RPMI8226 (cell line): ENCODE measurements at regions not wholly inside any gene's neighbourhood (a gene's known extent, or its start where the extent isn't known, plus 50 kb on each side); places are given as distances from the start of the nearest gene placed in this dataset.
"Not testable (repeated sequence)": the region's sequence is repeated elsewhere in the genome, so short reads cannot be mapped to it uniquely, and the experiment has no call there.

Source experiments
- DNase-seq: peaks from one replicate; pipeline ENCODE4 v3.0.0-alpha.2; 2015

- no peak for DNase-seq
Observed at GRCh38 chr12:91651728-91652127, 469.1 kb upstream of the DCN start.

GRCh38 chr12:91643763-91644162 lies 461.1 kb upstream of the DCN start:
- no peak for DNase-seq

GRCh38 chr12:91640021-91640420 lies 457.4 kb upstream of the DCN start:
- DNase-seq: no peak

- no peak for DNase-seq
Observed at GRCh38 chr12:91639327-91639726, 456.7 kb upstream of the DCN start.

- DNase-seq: no peak
Observed at GRCh38 chr12:91637789-91638624, 455.4 kb upstream of the DCN start.

GRCh38 chr12:91636721-91637120 lies 454.1 kb upstream of the DCN start:
- DNase-seq: no peak

GRCh38 chr12:91634386-91634713 lies 451.7 kb upstream of the DCN start:
- DNase-seq: not testable (repeated sequence)

GRCh38 chr12:91633734-91634357 lies 451.2 kb upstream of the DCN start:
- no peak for DNase-seq

- DNase-seq: no peak
Observed at GRCh38 chr12:91633206-91633605, 450.6 kb upstream of the DCN start.

- DNase-seq: no peak
Observed at GRCh38 chr12:91632042-91632786, 449.6 kb upstream of the DCN start.

GRCh38 chr12:91630596-91631293 lies 448.1 kb upstream of the DCN start:
- DNase-seq: peak; percentile 41

GRCh38 chr12:91630083-91630482 lies 447.5 kb upstream of the DCN start:
- no peak for DNase-seq

- DNase-seq: no peak
Observed at GRCh38 chr12:91629440-91629839, 446.8 kb upstream of the DCN start.

- no peak for DNase-seq
Observed at GRCh38 chr12:91628656-91629055, 446.0 kb upstream of the DCN start.

- no peak for DNase-seq
Observed at GRCh38 chr12:91627225-91627624, 444.6 kb upstream of the DCN start.

GRCh38 chr12:91622981-91623380 lies 440.4 kb upstream of the DCN start:
- DNase-seq: no peak

GRCh38 chr12:91622037-91622436 lies 439.4 kb upstream of the DCN start:
- no peak for DNase-seq

GRCh38 chr12:91620992-91621391 lies 438.4 kb upstream of the DCN start:
- DNase-seq: no peak

GRCh38 chr12:91620422-91620821 lies 437.8 kb upstream of the DCN start:
- DNase-seq: no peak

GRCh38 chr12:91618281-91618680 lies 435.7 kb upstream of the DCN start:
- DNase-seq: no peak

- DNase-seq: no peak
Observed at GRCh38 chr12:91617818-91618217, 435.2 kb upstream of the DCN start.

- no peak for DNase-seq
Observed at GRCh38 chr12:91616416-91616815, 433.8 kb upstream of the DCN start.

GRCh38 chr12:91613223-91613779 lies 430.7 kb upstream of the DCN start:
- DNase-seq: no peak
